HG02642 (cell line): ENCODE measurements at regions not wholly inside any gene's neighbourhood (a gene's known extent, or its start where the extent isn't known, plus 50 kb on each side); places are given as distances from the start of the nearest gene placed in this dataset.
"Not testable (repeated sequence)": the region's sequence is repeated elsewhere in the genome, so short reads cannot be mapped to it uniquely, and the experiment has no call there.

ENCODE experiments used
- ATAC-seq: cut with Tn5 transposase; IDR thresholded peaks from one replicate; pipeline ENCODE4 v1.9.1; 2021; ENCODE audit warnings: mild to moderate bottlenecking; ENCODE audit not compliant: unreplicated experiment, poor library complexity

GRCh38 chr2:196275646-196276352, 104.4 kb upstream of the STK17B start:
- no peak for ATAC-seq

DNA sequence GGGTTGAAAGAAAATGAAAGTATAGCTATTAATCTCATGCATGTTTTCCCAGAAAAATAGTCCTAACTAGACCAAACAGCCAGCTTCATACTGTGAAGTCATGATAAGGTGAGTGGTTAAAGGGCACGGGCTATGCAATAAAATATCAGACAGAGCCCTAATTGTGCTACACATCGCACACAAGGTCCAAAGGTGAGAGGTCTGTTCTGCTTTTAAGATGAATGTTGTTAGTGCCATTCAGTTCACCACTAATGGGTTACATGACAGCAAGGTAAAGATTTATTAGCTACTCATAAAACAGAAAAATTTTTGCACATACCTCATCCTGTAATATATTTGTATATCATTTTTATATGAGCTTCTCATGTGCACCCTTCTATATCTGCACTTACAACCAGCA, 105.0 kb upstream of the STK17B start:
- no peak for ATAC-seq

DNA sequence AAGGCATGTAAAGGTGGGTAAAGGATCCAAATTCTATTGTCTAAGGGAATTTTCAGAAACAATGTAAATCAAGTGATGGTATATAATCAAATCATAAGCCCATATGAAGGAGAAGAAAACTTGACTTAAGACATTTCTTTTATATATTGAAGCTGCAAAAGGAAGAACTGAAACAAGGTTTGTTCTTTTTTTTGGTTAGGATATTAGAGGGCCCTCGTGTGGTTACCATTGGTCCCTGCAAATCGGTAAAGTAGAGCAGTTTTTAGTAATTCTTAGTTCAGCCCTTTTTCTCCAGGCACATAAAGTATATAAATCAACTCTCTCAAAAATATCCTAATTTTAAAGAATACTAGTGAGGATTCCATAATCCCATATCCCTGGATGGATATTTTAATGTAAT, 105.6 kb upstream of the STK17B start:
- no peak for ATAC-seq

GRCh38 chr2:196278491-196278911, 107.1 kb upstream of the STK17B start:
- no peak for ATAC-seq

- ATAC-seq: no peak
Observed at GRCh38 chr2:196279541-196279940, 108.2 kb upstream of the STK17B start.

DNA sequence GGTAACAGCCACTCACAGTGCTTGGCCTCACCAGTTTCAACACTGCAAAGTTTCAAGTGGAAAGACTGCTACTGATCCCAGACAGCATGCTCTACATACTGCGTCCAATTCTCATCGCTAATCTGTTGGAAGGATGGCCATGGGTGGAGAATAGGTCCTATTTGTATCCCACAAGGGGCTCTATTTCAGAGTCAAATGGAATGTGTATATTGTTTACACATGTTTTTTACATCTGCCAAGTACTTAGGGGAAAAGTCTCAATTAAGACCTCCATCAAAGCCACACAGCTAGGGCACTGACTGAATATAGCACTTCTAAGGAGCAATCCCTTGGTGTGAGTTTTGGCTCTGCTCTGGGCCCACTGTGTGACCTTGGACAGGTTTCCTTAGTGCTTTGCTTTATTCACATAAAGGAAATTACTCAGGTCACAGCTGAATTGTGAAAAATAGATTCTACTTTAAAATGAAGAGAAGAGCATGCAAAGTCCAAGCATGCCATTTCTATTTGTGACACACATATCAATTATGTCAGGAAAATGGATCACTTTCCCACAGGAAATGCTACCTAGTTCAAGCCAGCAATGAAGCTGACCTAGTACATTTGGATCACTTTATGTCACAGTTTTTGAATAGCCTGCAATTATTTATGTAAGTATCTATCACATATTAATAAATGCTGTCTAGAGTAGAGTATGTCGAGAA, 112.9 kb upstream of the STK17B start:
- ATAC-seq: no peak

DNA sequence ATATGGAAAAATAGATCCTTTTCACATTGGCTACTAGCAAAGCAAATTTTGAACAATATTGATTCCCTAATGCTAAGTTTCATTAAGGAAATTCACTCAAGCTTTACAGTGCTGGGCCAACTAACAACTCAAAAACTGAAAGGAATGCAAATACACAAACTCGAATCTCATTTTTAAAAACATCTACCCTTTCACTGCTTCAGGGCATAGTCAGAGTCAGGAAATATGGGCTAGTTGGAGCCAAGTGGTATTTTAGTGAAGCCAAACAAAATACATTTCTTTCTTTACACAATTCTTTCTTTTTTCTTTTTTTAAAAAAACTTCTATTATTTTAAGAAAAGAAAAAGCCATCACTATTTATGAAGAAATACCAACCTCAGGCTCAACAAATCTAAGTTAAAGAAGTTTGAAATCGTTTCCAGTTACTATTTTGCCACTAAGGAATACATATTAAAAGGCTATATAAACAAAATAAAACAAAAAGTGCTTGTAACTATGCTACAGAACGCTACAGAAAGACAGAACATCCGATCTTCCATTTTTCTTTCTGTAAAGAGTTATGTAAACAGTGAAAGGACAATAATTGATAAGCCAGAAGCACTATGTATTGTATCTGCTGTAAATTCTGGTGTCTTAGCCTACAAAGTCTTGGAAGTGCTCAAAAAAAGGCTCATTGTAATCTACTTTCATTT, 113.6 kb upstream of the STK17B start:
- ATAC-seq: no peak

GRCh38 chr2:196286821-196287220, 115.4 kb upstream of the STK17B start:
- ATAC-seq: peak; percentile 47

GRCh38 chr2:196287523-196287922, 116.1 kb upstream of the STK17B start:
- ATAC-seq: no peak

GRCh38 chr2:196288006-196288538, 116.7 kb upstream of the STK17B start:
- no peak for ATAC-seq

DNA sequence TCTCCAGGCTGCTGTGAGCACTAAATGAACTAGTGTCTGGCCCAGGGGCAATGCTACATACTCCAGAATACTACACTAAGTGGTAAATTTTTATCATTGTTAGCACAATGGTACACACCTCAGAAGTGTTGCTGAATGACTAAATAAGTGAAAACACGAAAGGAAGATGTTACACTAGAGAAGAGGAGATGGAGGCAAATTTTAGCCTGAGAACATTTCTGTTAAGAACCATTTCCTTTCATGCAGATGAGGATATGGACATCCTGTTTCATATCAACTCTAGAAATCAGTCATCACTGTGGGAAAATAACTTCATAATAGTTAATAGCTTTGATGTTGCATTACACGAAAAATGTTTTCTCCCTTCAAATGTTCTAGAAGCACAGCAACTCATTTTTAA, 117.6 kb upstream of the STK17B start:
- ATAC-seq: peak; percentile 36

DNA sequence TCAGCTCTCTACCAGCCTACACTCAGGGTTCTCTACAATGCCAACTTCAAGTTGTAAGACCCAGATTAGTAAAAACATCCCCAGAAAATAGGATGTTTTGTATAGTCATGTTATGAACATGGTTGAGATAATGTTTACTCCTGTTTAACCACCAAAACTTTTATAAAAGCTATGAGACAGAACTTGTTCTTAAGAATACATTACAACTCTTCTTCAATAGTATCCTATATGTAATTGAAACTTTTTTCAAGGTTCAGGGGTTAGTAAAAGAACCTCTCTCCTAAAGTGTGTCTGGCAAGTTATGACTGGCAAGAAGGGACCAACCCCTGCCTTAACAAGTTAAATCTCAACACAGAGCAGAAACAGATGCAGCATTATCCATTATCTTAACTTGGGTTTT, 118.8 kb upstream of the STK17B start:
- ATAC-seq: no peak

- ATAC-seq: no peak
Observed at GRCh38 chr2:196290569-196290968, 119.2 kb upstream of the STK17B start.

GRCh38 chr2:196291426-196291825, 120.0 kb upstream of the STK17B start:
- ATAC-seq: no peak

- ATAC-seq: no peak
Observed at GRCh38 chr2:196291873-196292800, 120.8 kb upstream of the STK17B start.

- no peak for ATAC-seq
Observed at GRCh38 chr2:196293751-196294515, 122.6 kb upstream of the STK17B start.

DNA sequence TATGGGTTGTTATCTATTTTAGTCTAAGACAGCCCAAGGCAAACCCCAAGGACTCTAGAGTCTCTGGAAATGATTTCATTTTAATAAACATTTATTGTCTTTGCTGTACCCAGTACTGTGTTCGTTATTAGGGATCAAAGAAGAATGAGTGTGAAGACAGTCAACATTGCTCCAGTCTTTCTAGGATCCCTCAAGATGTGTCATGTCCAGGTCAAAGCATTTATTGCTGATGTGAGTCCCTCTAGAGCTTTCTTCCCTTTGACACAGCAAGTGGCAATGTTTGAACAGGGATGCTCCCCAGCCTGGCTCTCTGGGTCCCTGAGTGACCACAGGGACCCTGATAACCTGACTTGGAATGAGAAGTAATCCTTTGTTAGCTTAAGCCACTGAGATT, 123.1 kb upstream of the STK17B start:
- ATAC-seq: no peak

GRCh38 chr2:196295005-196295404, 123.6 kb upstream of the STK17B start:
- no peak for ATAC-seq

- ATAC-seq: not testable (repeated sequence)
Observed at GRCh38 chr2:196298106-196298723, 126.8 kb upstream of the STK17B start.
